B cell (primary cell): ENCODE measurements at regions not wholly inside any gene's neighbourhood (a gene's known extent, or its start where the extent isn't known, plus 50 kb on each side); places are given as distances from the start of the nearest gene placed in this dataset.

ENCODE experiments used
- ATAC-seq: fragments of 200-7000 bp; cut with Tn5 transposase; one replicate; pipeline ENCODE4 v1.10.0; 2021; ENCODE audit warnings: low read depth, mild to moderate bottlenecking, moderate number of reproducible peaks, moderate library complexity
- CTCF ChIA-PET: fragments of 350-600 bp; sonication (Branson Sonifier 250); formaldehyde crosslinking; loops from one replicate; lab custom pipeline; 2021; ENCODE audit warnings: antibody characterized with exemption, inconsistent platforms; lab: Charles Lee
- POLR2A ChIA-PET: fragments of 350-600 bp; sonication (Branson Sonifier 250); formaldehyde crosslinking; loops from one replicate; lab custom pipeline; 2021; ENCODE audit warnings: antibody characterized with exemption; lab: Charles Lee
- DNase-seq: peaks from one replicate; pipeline ENCODE4 v3.0.0; 2013
- H2AFZ ChIP-seq: 2 replicates; pipeline ENCODE4 v1.6.1; 2012; ENCODE audit warnings: mild to moderate bottlenecking, low read depth, low read length; ENCODE audit not compliant: insufficient read depth, poor library complexity, severe bottlenecking
- H3K27ac ChIP-seq, 2 donors: 1 replicate in 1 of 2; 2 replicates in 1 of 2; pipeline ENCODE4 v1.5.1; 2012 to 2013; ENCODE audit warnings: low read length in 2 of 2, mild to moderate bottlenecking in 2 of 2, moderate library complexity in 1 of 2
- H3K27me3 ChIP-seq, 4 experiments: fragments of 200-600 bp in 1 of 4; sonication (generic) in 1 of 4; replicated peaks in 1 of 4; 1 replicate in 2 of 4; 2 replicates in 2 of 4; pipeline versions ENCODE4 v1.6.1 to v1.7.0; 2013 to 2016; ENCODE audit warnings: low read length in 3 of 4, mild to moderate bottlenecking in 2 of 4, mixed read lengths in 1 of 4, moderate library complexity in 1 of 4; ENCODE audit not compliant: insufficient read depth in 4 of 4, control insufficient read depth in 3 of 4; ENCODE audit errors: control extremely low read depth in 1 of 4
- H3K36me3 ChIP-seq, 2 experiments: replicated peaks in 1 of 2; 1 replicate in 1 of 2; 2 replicates in 1 of 2; pipeline versions ENCODE4 v1.6.1 to v1.7.1; 2013; ENCODE audit warnings: low read length in 1 of 2; ENCODE audit not compliant: insufficient read depth in 2 of 2, control insufficient read depth in 1 of 2; ENCODE audit errors: control extremely low read depth in 1 of 2, extremely low read depth in 1 of 2
- H3K4me1 ChIP-seq, 2 donors: fragments of 200-600 bp in 1 of 2; sonication (generic) in 1 of 2; 1 replicate in 1 of 2; 2 replicates in 1 of 2; pipeline versions ENCODE4 v1.5.1 to v1.6.1; 2013 to 2017; ENCODE audit warnings: low read length in 2 of 2; ENCODE audit not compliant: control insufficient read depth in 2 of 2, insufficient read depth in 2 of 2
- H3K4me2 ChIP-seq: replicated peaks from 2 replicates; pipeline ENCODE3; 2012; ENCODE audit warnings: mild to moderate bottlenecking, low read depth, low read length; ENCODE audit not compliant: poor library complexity, severe bottlenecking
- H3K4me3 ChIP-seq, 5 experiments: fragments of 200-600 bp in 1 of 5; sonication (generic) in 1 of 5; 1 replicate in 3 of 5; 2 replicates in 2 of 5; pipeline versions ENCODE4 v1.5.1 to v1.7.0; 2011 to 2016; ENCODE audit warnings: low read length in 4 of 5, mild to moderate bottlenecking in 4 of 5, low read depth in 2 of 5, control low read depth in 1 of 5, moderate library complexity in 1 of 5; ENCODE audit not compliant: insufficient read depth in 1 of 5; ENCODE audit errors: control extremely low read depth in 1 of 5, extremely low read depth in 1 of 5
- H3K79me2 ChIP-seq: fragments of 200-600 bp; sonication (generic); one replicate; pipeline ENCODE4 v1.6.0; 2016; ENCODE audit warnings: low read length; ENCODE audit not compliant: control insufficient read depth, insufficient read depth
- H3K9ac ChIP-seq: fragments of 200-600 bp; sonication (generic); 2 replicates; pipeline ENCODE4 v1.6.1; 2017; ENCODE audit warnings: mild to moderate bottlenecking, low read length, moderate library complexity
- H3K9me3 ChIP-seq, 3 donors: one replicate each; pipeline versions ENCODE4 v1.6.1 to v1.7.1; 2013; ENCODE audit warnings: low read length in 2 of 3; ENCODE audit not compliant: control insufficient read depth in 2 of 3, insufficient read depth in 1 of 3; ENCODE audit errors: control extremely low read depth in 1 of 3
- H4K20me1 ChIP-seq: 2 replicates; pipeline ENCODE4 v1.6.0; 2012; ENCODE audit warnings: mild to moderate bottlenecking, low read length; ENCODE audit not compliant: insufficient read depth, control insufficient read depth, poor library complexity, severe bottlenecking
- H3K27ac Mint-ChIP-seq: one replicate; pipeline ENCODE4 v1.8.0; 2021; ENCODE audit warnings: mixed read lengths
- H3K27me3 Mint-ChIP-seq: one replicate; pipeline ENCODE4 v1.8.0; 2021; ENCODE audit warnings: mixed read lengths
- H3K4me1 Mint-ChIP-seq: one replicate; pipeline ENCODE4 v1.8.0; 2021; ENCODE audit warnings: mixed read lengths
- H3K4me3 Mint-ChIP-seq: one replicate; pipeline ENCODE4 v1.8.0; 2021; ENCODE audit warnings: mixed read lengths
- H3K9me3 Mint-ChIP-seq: one replicate; pipeline ENCODE4 v1.8.0; 2022; ENCODE audit warnings: mixed read lengths; ENCODE audit not compliant: insufficient read depth
- EZH2 ChIP-seq: IDR thresholded peaks from 2 replicates; pipeline ENCODE4 v1.6.1; 2012; ENCODE audit warnings: borderline replicate concordance, low read depth, mild to moderate bottlenecking, moderate library complexity, low read length; ENCODE audit not compliant: insufficient read depth, poor library complexity, severe bottlenecking
- WGBS: methylation state at CpG from one replicate; pipeline ENCODE4 v1.1.5; 2013; ENCODE audit warnings: missing lambda C conversion rate; ENCODE audit not compliant: insufficient coverage; 5-methylcytosine and 5-hydroxymethylcytosine counted together
- intact Hi-C: fragments of 100-400 bp; cut with micrococcal nuclease; formaldehyde crosslinking; loops from one replicate; pipeline ENCODE4 v1.10.0; 2022
- TF ChIP-seq, protein P1 (sequence below): fragments of 200-600 bp; IDR thresholded peaks from one replicate; pipeline ENCODE4 v1.8.0; 2022; ENCODE audit warnings: antibody characterized with exemption, mild to moderate bottlenecking

DNA sequence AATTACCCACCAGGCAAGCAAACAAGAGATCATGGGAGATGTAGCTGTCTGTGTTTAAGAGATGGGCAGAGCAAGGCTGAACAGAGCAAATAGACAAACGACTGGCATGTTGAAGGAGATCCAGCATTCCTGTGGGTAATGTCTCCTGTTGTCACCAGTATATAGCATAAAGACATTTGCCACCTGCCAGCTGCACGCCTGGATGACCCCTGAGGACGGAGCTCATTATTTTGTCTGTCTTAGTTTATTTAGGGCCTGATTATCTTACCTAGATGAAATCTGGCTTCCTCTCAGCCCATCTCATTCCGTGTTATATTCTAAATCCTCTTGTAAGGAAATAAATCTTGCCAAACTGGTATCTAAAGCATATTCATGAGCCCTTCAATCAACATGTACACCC, 510.3 kb upstream of the LINC00305 start:
- ATAC-seq (no peak), DNase-seq (no peak)
- no peak overlapping the region for H3K9ac ChIP-seq
- Mint-ChIP-seq H3K27me3 (peaks cover 5% of the 10 kb centered on the region), H3K4me1 (peaks cover 5% of the 10 kb centered on the region), H3K9me3 (no peaks in the 10 kb centered on the region), H3K4me3 (no peak overlapping the region), H3K27ac (no peak overlapping the region)
- no peak overlapping the region for H2AFZ ChIP-seq
- no peaks in the 10 kb centered on the region for H3K4me1 ChIP-seq
- TF ChIP-seq, protein P1, sequence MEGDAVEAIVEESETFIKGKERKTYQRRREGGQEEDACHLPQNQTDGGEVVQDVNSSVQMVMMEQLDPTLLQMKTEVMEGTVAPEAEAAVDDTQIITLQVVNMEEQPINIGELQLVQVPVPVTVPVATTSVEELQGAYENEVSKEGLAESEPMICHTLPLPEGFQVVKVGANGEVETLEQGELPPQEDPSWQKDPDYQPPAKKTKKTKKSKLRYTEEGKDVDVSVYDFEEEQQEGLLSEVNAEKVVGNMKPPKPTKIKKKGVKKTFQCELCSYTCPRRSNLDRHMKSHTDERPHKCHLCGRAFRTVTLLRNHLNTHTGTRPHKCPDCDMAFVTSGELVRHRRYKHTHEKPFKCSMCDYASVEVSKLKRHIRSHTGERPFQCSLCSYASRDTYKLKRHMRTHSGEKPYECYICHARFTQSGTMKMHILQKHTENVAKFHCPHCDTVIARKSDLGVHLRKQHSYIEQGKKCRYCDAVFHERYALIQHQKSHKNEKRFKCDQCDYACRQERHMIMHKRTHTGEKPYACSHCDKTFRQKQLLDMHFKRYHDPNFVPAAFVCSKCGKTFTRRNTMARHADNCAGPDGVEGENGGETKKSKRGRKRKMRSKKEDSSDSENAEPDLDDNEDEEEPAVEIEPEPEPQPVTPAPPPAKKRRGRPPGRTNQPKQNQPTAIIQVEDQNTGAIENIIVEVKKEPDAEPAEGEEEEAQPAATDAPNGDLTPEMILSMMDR, result no peak
- TF ChIP-seq EZH2, result no peak
- H3K79me2 ChIP-seq, result no peaks in the 10 kb centered on the region
- ChIA-PET CTCF (no interaction called here), POLR2A (no interaction called here)
- no peaks in the 10 kb centered on the region for H3K36me3 ChIP-seq
- no peak overlapping the region for H3K4me2 ChIP-seq
- 60% methylated on average over 1 of the region's 4 CpGs for WGBS
- H4K20me1 ChIP-seq, result no peaks in the 10 kb centered on the region
- intact Hi-C loops, result no loop called here
- H3K9me3 ChIP-seq, result no peaks in the 10 kb centered on the region
- H3K27me3 ChIP-seq, result no peaks in the 10 kb centered on the region
- no peak overlapping the region for H3K27ac ChIP-seq
- H3K4me3 ChIP-seq, result no peak overlapping the region

DNA sequence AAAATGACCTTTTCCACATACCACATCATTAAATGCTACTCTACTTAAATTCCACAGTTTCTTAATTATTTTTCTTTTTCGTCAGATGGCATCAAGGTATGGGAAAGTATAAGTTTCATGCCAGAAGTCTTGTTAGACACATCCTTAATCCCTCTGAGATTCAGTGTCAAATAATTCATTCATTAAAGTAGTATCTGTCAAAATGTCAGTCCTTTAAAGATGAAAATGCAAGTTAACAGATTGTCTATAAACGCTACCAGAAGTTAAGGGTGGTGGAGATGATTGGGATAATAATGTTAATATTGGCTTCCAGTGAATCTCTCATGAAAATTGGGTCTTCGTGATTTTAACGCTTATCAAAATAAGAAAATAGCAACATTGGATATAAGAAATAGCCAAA, 504.2 kb upstream of the LINC00305 start:
- ChIA-PET CTCF (no interaction called here), POLR2A (no interaction called here)
- Histone ChIP-seq H3K9ac (no peak overlapping the region), H2AFZ (no peak overlapping the region), H3K4me3 (no peak overlapping the region), H3K4me2 (no peak overlapping the region), H3K27me3 (no peaks in the 10 kb centered on the region), H3K9me3 (no peaks in the 10 kb centered on the region), H3K79me2 (no peaks in the 10 kb centered on the region), H4K20me1 (no peaks in the 10 kb centered on the region), H3K27ac (no peak overlapping the region), H3K4me1 (no peaks in the 10 kb centered on the region), H3K36me3 (no peaks in the 10 kb centered on the region)
- Mint-ChIP-seq H3K27ac (no peak overlapping the region), H3K9me3 (no peaks in the 10 kb centered on the region), H3K4me1 (no peaks in the 10 kb centered on the region), H3K27me3 (no peaks in the 10 kb centered on the region), H3K4me3 (no peak overlapping the region)
- DNase-seq (no peak), ATAC-seq (no peak)
- no peak for TF ChIP-seq EZH2
- TF ChIP-seq, protein P1, result no peak
- intact Hi-C loops, result no loop called here
- WGBS, result no CpG with 5 or more reads among the region's 4 CpGs
